Erythroblast (primary cell): ENCODE measurements at regions not wholly inside any gene's neighbourhood (a gene's known extent, or its start where the extent isn't known, plus 50 kb on each side); places are given as distances from the start of the nearest gene placed in this dataset.

ENCODE experiments used
- GATA1 ChIP-seq: IDR thresholded peaks from 2 replicates; pipeline ENCODE4 v1.6.1; 2011; ENCODE audit warnings: low read depth, mild to moderate bottlenecking, control low read depth, low read length, moderate library complexity
- POLR2A ChIP-seq: IDR thresholded peaks from 2 replicates; pipeline ENCODE4 v1.6.1; 2011; ENCODE audit warnings: mild to moderate bottlenecking, low read length

GRCh38 chr2:128809259-128809636 is 490.6 kb upstream of the HS6ST1 start:
- TF ChIP-seq POLR2A (no peak), GATA1 (no peak)
